CD4-positive, alpha-beta T cell (primary cell): ENCODE measurements at regions not wholly inside any gene's neighbourhood (a gene's known extent, or its start where the extent isn't known, plus 50 kb on each side); places are given as distances from the start of the nearest gene placed in this dataset.

Experiments used
- ATAC-seq: fragments of 200-7000 bp; cut with Tn5 transposase; one replicate; pipeline ENCODE4 v1.10.0; 2022; ENCODE audit warnings: mild to moderate bottlenecking; ENCODE audit not compliant: poor library complexity
- CTCF ChIA-PET: fragments of 350-600 bp; sonication (Branson Sonifier 250); formaldehyde crosslinking; loops from one replicate; lab custom pipeline; 2021; ENCODE audit warnings: antibody characterized with exemption, inconsistent platforms; lab: Charles Lee
- POLR2A ChIA-PET: fragments of 350-600 bp; sonication (Branson Sonifier 250); formaldehyde crosslinking; loops from one replicate; lab custom pipeline; 2021; ENCODE audit warnings: antibody characterized with exemption, inconsistent platforms; lab: Charles Lee
- DNase-seq, 14 experiments: peaks; one replicate each; pipeline ENCODE4 v3.0.0-alpha.2; 2013 to 2020; ENCODE audit warnings: mixed read lengths in 2 of 14
- H3K27ac ChIP-seq, 2 donors: one replicate each; pipeline versions ENCODE4 v1.5.1 to v1.7.0; 2013; ENCODE audit warnings: low read length in 2 of 2, low read depth in 1 of 2, mild to moderate bottlenecking in 1 of 2
- H3K27me3 ChIP-seq, 2 experiments: 1 replicate in 1 of 2; 2 replicates in 1 of 2; pipeline versions ENCODE4 v1.6.1 to v1.7.0; 2013; ENCODE audit warnings: low read length in 2 of 2, control low read depth in 1 of 2, mild to moderate bottlenecking in 1 of 2, moderate library complexity in 1 of 2; ENCODE audit not compliant: insufficient read depth in 2 of 2, control insufficient read depth in 1 of 2
- H3K36me3 ChIP-seq: one replicate; pipeline ENCODE4 v1.6.1; 2013; ENCODE audit warnings: low read length, control low read depth; ENCODE audit not compliant: insufficient read depth
- H3K4me1 ChIP-seq: one replicate; pipeline ENCODE4 v1.6.1; 2013; ENCODE audit warnings: low read length, control low read depth; ENCODE audit not compliant: insufficient read depth
- H3K4me3 ChIP-seq: one replicate; pipeline ENCODE4 v1.5.1; 2013; ENCODE audit warnings: mild to moderate bottlenecking, low read length, moderate library complexity
- H3K9me3 ChIP-seq, 2 experiments: 1 replicate in 1 of 2; 2 replicates in 1 of 2; pipeline versions ENCODE4 v1.6.1 to v1.7.0; 2013; ENCODE audit warnings: low read length in 2 of 2, mild to moderate bottlenecking in 2 of 2, control low read depth in 1 of 2, moderate library complexity in 1 of 2; ENCODE audit not compliant: control insufficient read depth in 1 of 2, insufficient read depth in 1 of 2
- H3K27ac Mint-ChIP-seq: one replicate; pipeline ENCODE4 v1.8.0; 2020; ENCODE audit warnings: mixed read lengths
- H3K27me3 Mint-ChIP-seq: one replicate; pipeline ENCODE4 v1.8.0; 2021; ENCODE audit warnings: mixed read lengths
- H3K36me3 Mint-ChIP-seq: one replicate; pipeline ENCODE4 v1.8.0; 2021; ENCODE audit warnings: low read depth, mixed read lengths
- H3K4me1 Mint-ChIP-seq: one replicate; pipeline ENCODE4 v1.8.0; 2021; ENCODE audit warnings: low read depth, mixed read lengths
- H3K4me3 Mint-ChIP-seq: one replicate; pipeline ENCODE4 v1.8.0; 2020; ENCODE audit warnings: mild to moderate bottlenecking, mixed read lengths
- H3K9me3 Mint-ChIP-seq: one replicate; pipeline ENCODE4 v1.8.0; 2020; ENCODE audit warnings: mixed read lengths
- CTCF ChIP-seq: fragments of 200-600 bp; IDR thresholded peaks from one replicate; pipeline ENCODE4 v1.8.0; 2022; ENCODE audit warnings: antibody characterized with exemption, mild to moderate bottlenecking
- intact Hi-C, 2 experiments: fragments of 100-400 bp; cut with DNase I in 1 of 2; cut with micrococcal nuclease in 1 of 2; formaldehyde crosslinking; loops; one replicate each; pipeline versions ENCODE4 v1.15.1 to v1.9.0; 2023 to 2025; cut with DNase I, micrococcal nuclease

DNA sequence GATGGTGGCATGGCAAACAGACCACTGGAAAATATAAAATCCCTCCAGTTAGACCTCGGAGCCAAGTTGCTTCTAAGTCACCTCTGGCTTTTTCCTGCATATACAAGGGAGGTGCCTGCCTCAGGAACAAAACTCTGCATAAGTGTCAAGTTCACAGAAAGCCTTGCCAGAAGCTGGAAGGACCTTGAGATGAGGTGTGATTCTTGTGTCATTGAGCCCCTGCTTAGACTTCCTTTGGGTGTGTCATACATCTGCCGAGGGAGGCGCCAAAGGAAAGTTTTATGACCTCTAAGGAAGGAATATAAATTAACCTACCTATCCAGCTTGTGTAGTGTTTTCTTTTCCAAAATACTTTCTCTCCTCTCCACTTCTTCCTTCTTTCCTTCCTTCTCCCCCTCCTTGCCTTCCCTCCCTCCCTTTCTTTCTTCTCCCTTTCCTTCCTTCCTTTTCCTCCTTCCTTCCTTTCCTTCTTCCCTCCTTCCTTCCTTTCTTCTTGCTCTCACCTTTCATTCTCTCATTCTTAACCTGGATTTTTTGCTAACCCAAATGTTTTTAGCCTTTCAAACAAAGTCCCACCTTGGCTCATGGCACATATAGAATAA is 75.2 kb downstream of the TRIL start:
- no peak for DNase-seq
- Mint-ChIP-seq H3K36me3 (no peaks in the 10 kb centered on the region), H3K4me1 (no peaks in the 10 kb centered on the region), H3K27me3 (peaks cover 45% of the 10 kb centered on the region), H3K27ac (no peak overlapping the region), H3K4me3 (no peak overlapping the region), H3K9me3 (no peaks in the 10 kb centered on the region)
- no peak for ATAC-seq
- Histone ChIP-seq H3K4me1 (no peaks in the 10 kb centered on the region), H3K36me3 (no peaks in the 10 kb centered on the region), H3K9me3 (no peaks in the 10 kb centered on the region), H3K4me3 (no peak overlapping the region), H3K27me3 (peaks cover 0 to 11% of the 10 kb centered on the region in 2 experiments), H3K27ac (no peak overlapping the region)
- TF ChIP-seq CTCF: no peak
- POLR2A ChIA-PET: no interaction called here
- CTCF ChIA-PET: no interaction called here
- intact Hi-C loops: no loop called here

DNA sequence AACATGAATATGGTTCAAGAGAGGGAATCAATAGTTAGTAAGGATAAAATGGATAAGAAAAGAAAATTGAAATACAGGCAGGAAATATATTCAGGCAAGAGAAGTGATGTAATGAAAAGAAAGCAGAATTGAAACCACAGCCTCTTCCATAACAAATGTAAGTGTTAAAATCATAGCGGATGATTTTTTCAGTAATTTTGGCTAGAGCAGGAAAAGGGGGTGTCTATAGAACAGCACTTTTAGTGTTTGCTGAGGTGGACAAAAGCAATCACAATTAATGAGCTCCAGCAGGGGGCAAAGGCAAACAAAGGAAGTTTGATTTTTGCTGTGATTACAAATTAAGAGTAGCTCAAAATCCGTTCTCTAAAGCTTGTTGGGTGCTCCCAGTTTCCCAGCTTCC is 79.0 kb downstream of the TRIL start:
- Histone ChIP-seq H3K27me3 (peaks cover 0 to 6% of the 10 kb centered on the region in 2 experiments), H3K4me1 (no peaks in the 10 kb centered on the region), H3K4me3 (no peak overlapping the region), H3K27ac (no peak overlapping the region), H3K36me3 (no peaks in the 10 kb centered on the region), H3K9me3 (peaks cover 0 to 4% of the 10 kb centered on the region in 2 experiments)
- intact Hi-C loops: no loop called here
- H3K27ac Mint-ChIP-seq: no peak overlapping the region
- H3K4me3 Mint-ChIP-seq: no peak overlapping the region
- DNase-seq (no peak), ATAC-seq (no peak)
- no peaks in the 10 kb centered on the region for H3K36me3 Mint-ChIP-seq
- POLR2A ChIA-PET: no interaction called here
- H3K9me3 Mint-ChIP-seq: no peaks in the 10 kb centered on the region
- no peaks in the 10 kb centered on the region for H3K4me1 Mint-ChIP-seq
- no peak for TF ChIP-seq CTCF
- H3K27me3 Mint-ChIP-seq: peaks cover 46% of the 10 kb centered on the region
- CTCF ChIA-PET: no interaction called here

GRCh38 chr7:28878481-28878880 is 79.6 kb downstream of the TRIL start:
- Histone ChIP-seq H3K27ac (no peak overlapping the region), H3K9me3 (peaks cover 0 to 4% of the 10 kb centered on the region in 2 experiments), H3K4me3 (no peak overlapping the region), H3K36me3 (no peaks in the 10 kb centered on the region), H3K27me3 (peaks cover 0 to 6% of the 10 kb centered on the region in 2 experiments), H3K4me1 (no peaks in the 10 kb centered on the region)
- H3K27ac Mint-ChIP-seq: no peak overlapping the region
- intact Hi-C loops: no loop called here
- ChIA-PET POLR2A (no interaction called here), CTCF (no interaction called here)
- no peak for DNase-seq
- TF ChIP-seq CTCF: no peak
- peaks cover 42% of the 10 kb centered on the region for H3K27me3 Mint-ChIP-seq
- no peak for ATAC-seq
- no peaks in the 10 kb centered on the region for H3K4me1 Mint-ChIP-seq
- H3K36me3 Mint-ChIP-seq: no peaks in the 10 kb centered on the region
- H3K4me3 Mint-ChIP-seq: no peak overlapping the region
- no peaks in the 10 kb centered on the region for H3K9me3 Mint-ChIP-seq
